ENCODE measurements at regions not wholly inside any gene's neighbourhood (a gene's known extent, or its start where the extent isn't known, plus 50 kb on each side); places are given as distances from the start of the nearest gene placed in this dataset.

DNA sequence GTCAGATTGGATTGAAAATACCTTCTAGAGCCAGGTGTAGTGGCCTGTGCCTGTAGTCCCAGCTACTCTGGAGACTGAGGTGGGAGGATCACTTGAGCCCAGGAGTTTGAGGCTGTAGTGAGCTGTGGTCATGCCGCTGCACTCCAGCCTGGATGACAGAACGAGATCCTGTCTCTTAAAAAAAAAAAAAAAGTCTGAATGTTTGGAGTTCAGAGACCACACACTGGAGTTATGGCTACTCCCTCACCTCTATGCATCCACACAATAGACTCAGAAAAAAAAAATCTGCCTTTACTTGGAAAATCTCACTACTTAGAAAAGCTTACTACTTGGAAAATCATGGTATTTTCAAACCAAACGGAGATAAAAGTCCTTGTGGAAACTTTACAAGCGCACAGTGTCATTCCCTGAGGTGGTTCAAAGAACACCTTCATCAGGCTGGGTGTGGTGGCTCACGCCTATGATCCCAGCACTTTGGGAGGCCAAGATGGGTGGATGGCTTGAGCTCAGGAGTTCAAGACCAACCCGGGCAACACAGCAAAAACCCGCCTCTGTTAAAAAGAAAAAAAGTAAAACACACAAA is 63.9 kb upstream of the PICALM start:
- Mint-ChIP-seq H3K36me3 (no peaks in the 10 kb centered on the region), H3K27ac (no peak overlapping the region), H3K27me3 (peaks cover 5% of the 10 kb centered on the region), H3K4me1 (peaks cover 5% of the 10 kb centered on the region), H3K4me3 (no peak overlapping the region), H3K9me3 (no peaks in the 10 kb centered on the region)
- CTCF ChIA-PET: interaction anchor here (0.6 to 1.3 kb wide), 4 partner anchors 14 to 91 kb away, joined by 3 read pairs; no protein-coding TSS in a partner anchor
- no peak for DNase-seq

GRCh38 chr11:86129740-86130540 is 61.1 kb upstream of the PICALM start:
- Mint-ChIP-seq H3K4me3 (no peak overlapping the region), H3K27ac (no peak overlapping the region), H3K9me3 (no peaks in the 10 kb centered on the region), H3K36me3 (no peaks in the 10 kb centered on the region), H3K27me3 (peaks cover 5% of the 10 kb centered on the region), H3K4me1 (peaks cover under 1% of the 10 kb centered on the region)
- CTCF ChIA-PET: no interaction called here
- no peak for DNase-seq

DNA sequence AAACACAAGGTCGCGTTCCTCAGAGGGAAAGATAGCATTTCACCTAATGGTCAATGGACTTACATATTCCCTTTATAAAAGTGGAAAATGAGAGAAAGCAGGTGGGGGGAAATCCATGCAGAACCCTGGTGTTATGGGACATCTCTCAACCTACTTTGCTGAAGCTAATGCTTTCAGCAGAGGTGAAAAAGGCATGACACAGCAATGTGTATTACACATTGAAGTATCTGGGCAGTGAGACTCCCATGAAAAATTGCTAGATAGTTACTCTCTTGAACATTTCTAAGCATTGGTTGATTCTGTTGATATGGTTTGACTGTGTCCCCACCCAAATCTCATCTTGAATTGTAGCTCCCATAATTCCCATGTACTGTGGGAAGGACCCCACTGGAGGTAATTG is 60.0 kb upstream of the PICALM start:
- H3K4me1 Mint-ChIP-seq: peaks cover 7% of the 10 kb centered on the region
- DNase-seq: no peak
- CTCF ChIA-PET: no interaction called here
- no peak overlapping the region for H3K4me3 Mint-ChIP-seq
- H3K9me3 Mint-ChIP-seq: no peaks in the 10 kb centered on the region
- peaks cover 5% of the 10 kb centered on the region for H3K27me3 Mint-ChIP-seq
- no peak overlapping the region for H3K27ac Mint-ChIP-seq
- H3K36me3 Mint-ChIP-seq: no peaks in the 10 kb centered on the region

DNA sequence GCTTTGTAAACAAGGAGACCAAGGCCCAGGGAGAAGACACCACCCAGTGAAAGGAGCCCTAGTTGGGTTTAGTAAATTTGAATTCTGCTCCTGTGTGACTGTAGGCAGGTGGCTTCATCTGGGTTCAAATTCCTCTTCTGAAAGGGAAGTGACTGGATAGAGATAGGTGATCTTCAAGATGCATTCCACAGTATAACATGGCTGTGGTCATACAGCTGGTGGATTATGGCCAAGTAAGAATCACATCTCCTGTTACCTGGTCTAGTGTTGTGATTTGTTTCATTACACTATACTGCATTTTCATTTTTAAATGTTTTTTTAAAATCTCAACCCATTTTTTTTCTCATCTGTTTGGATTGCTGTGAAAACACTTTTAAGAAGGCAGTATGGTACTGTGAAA is 58.0 kb upstream of the PICALM start:
- Mint-ChIP-seq H3K27ac (no peak overlapping the region), H3K9me3 (no peaks in the 10 kb centered on the region), H3K4me3 (no peak overlapping the region), H3K36me3 (no peaks in the 10 kb centered on the region), H3K4me1 (peaks cover 13% of the 10 kb centered on the region), H3K27me3 (peaks cover 5% of the 10 kb centered on the region)
- CTCF ChIA-PET: no interaction called here
- no peak for DNase-seq

DNA sequence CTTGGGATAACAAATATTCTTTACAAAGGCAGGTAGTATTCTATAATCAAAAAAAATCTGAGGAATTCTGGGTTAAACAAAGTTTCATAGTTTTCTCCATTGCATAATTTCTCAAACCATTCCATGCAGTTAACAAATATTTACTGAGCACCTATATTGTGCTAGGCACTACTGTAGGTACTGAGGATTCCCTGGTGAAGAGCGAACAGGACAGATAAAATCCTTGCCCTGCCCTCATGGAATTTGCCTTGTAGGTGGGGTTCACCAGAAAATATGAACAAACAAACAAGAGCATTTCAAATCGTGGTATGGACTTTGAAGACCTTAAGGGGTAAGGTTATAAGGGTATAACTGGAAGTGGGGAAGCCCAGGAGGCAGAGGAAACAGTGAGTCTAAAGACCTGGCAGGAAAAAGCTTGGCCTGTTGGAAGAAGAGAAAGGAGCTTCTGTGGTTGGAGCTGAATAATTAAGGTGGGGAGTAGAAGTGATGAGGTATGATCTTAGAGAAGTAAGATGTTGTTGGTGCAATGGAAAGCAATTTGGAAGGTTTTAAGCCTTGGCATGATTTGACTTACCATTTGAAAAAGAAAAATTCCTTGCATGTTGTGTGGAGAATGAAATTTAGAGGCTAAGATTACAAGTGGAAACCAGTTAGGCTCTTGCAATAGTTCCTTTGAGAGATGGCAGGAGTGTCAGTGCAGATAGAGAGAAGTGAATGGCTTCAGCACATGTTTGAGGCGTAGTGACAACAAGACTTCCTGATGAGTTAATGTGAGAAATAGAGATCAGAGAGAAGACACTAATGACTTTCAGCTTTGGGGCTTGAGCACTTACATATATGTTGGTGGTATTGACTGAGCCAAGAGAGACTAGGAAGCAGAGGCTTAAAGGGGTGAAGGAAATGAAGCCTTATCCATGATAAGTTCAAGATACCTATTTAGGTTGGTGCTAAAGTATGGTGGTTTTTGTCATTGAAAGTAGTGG is 55.7 kb upstream of the PICALM start:
- Mint-ChIP-seq H3K9me3 (no peaks in the 10 kb centered on the region), H3K36me3 (no peaks in the 10 kb centered on the region), H3K4me3 (no peak overlapping the region), H3K27me3 (peaks cover 5% of the 10 kb centered on the region), H3K4me1 (peaks cover 13% of the 10 kb centered on the region), H3K27ac (no peak overlapping the region)
- DNase-seq: no peak
- CTCF ChIA-PET: interaction anchor here (1.0 kb wide), 1 partner anchor 83 kb away, joined by 3 read pairs; no protein-coding TSS in a partner anchor

DNA sequence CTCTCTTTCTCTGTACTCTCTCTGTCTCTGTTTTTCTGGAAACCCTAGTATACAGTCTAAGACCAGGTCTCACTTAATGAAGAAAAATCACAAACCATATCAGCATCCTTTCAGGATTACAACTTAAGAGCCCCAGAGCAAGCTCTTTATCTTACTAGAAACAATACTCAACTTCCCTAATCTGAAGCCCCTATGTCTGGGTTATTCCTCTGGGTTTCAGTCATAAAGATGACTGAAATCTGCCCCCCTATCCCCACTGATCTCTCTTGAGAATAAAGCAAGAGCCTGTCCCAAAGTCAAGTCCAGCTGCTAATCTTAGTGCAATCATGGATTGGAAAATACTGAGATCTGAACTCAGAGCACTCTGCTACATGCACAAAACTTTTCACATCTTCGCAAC is 53.9 kb upstream of the PICALM start:
- Mint-ChIP-seq H3K9me3 (no peaks in the 10 kb centered on the region), H3K36me3 (no peaks in the 10 kb centered on the region), H3K4me3 (no peak overlapping the region), H3K4me1 (peaks cover 13% of the 10 kb centered on the region), H3K27me3 (no peaks in the 10 kb centered on the region), H3K27ac (no peak overlapping the region)
- DNase-seq: no peak
- CTCF ChIA-PET: no interaction called here

DNA sequence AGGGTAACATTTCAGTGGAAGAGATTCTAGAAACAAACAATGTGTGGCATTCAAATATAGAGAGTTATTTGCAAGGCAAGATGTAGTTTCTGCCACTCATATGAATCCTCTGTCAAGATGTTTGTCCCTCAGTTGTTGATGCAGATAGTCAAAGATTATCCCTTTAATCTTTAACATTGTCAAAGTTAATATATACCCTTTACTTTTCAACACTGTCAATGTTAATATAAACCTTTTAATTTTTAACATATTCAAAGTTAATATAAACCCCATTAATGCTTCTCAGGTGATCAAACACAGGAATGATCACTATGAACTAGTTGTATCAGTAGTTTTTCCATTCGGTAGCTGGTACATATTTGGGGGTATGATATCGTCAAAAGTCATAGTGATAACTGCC is 51.9 kb upstream of the PICALM start:
- CTCF ChIA-PET: no interaction called here
- Mint-ChIP-seq H3K4me3 (no peak overlapping the region), H3K27ac (no peak overlapping the region), H3K4me1 (peaks cover 28% of the 10 kb centered on the region), H3K27me3 (no peaks in the 10 kb centered on the region), H3K9me3 (no peaks in the 10 kb centered on the region), H3K36me3 (no peaks in the 10 kb centered on the region)
- no peak for DNase-seq

GRCh38 chr11:86119906-86120305 is 51.0 kb upstream of the PICALM start:
- CTCF ChIA-PET: no interaction called here
- no peak overlapping the region for H3K4me3 Mint-ChIP-seq
- no peaks in the 10 kb centered on the region for H3K9me3 Mint-ChIP-seq
- no peak overlapping the region for H3K27ac Mint-ChIP-seq
- no peaks in the 10 kb centered on the region for H3K27me3 Mint-ChIP-seq
- DNase-seq: no peak
- no peaks in the 10 kb centered on the region for H3K36me3 Mint-ChIP-seq
- peaks cover 28% of the 10 kb centered on the region for H3K4me1 Mint-ChIP-seq

- no peaks in the 10 kb centered on the region for H3K9me3 Mint-ChIP-seq
- H3K27ac Mint-ChIP-seq: no peak overlapping the region
- H3K4me1 Mint-ChIP-seq: peaks cover 22% of the 10 kb centered on the region
- no peak overlapping the region for H3K4me3 Mint-ChIP-seq
- no peak for DNase-seq
- CTCF ChIA-PET: no interaction called here
- H3K36me3 Mint-ChIP-seq: no peaks in the 10 kb centered on the region
- no peaks in the 10 kb centered on the region for H3K27me3 Mint-ChIP-seq
Measured at GRCh38 chr11:86119077-86119476, 50.2 kb upstream of the PICALM start.

Measured in activated naive CD4-positive, alpha-beta T cell treated with anti-CD3 and anti-CD28 coated beads, Interleukin-2, amount 10 ng/mL, durations not matched to agents 7 days and 5 days (primary cell).